Fibroblast of lung (primary cell): ENCODE measurements at regions not wholly inside any gene's neighbourhood (a gene's known extent, or its start where the extent isn't known, plus 50 kb on each side); places are given as distances from the start of the nearest gene placed in this dataset.

Experiments
- DNase-seq, 2 donors: peaks; one replicate each; pipeline versions ENCODE4 v3.0.0 to v3.0.0-alpha.2; 2010; ENCODE audit warnings: low read depth in 2 of 2
- H2AFZ ChIP-seq: 2 replicates; pipeline ENCODE4 v1.5.1; 2012; ENCODE audit warnings: low read length, control low read depth, inconsistent platforms
- H3K27ac ChIP-seq: 2 replicates; pipeline ENCODE4 v1.5.1; 2011; ENCODE audit warnings: low read length, control low read depth; ENCODE audit not compliant: insufficient read depth
- H3K27me3 ChIP-seq: 2 replicates; pipeline ENCODE4 v1.5.1; 2011; ENCODE audit warnings: mild to moderate bottlenecking, low read length; ENCODE audit not compliant: control insufficient read depth, insufficient read depth
- H3K36me3 ChIP-seq: 2 replicates; pipeline ENCODE4 v1.5.1; 2011; ENCODE audit warnings: low read length; ENCODE audit not compliant: control insufficient read depth, insufficient read depth
- H3K4me1 ChIP-seq: 2 replicates; pipeline ENCODE4 v1.5.1; 2011; ENCODE audit warnings: low read length; ENCODE audit not compliant: control insufficient read depth, insufficient read depth; ENCODE audit errors: extremely low read depth
- H3K4me2 ChIP-seq: 2 replicates; pipeline ENCODE4 v1.5.1; 2011; ENCODE audit warnings: low read length, control low read depth; ENCODE audit not compliant: insufficient read depth; ENCODE audit errors: extremely low read depth
- H3K4me3 ChIP-seq, 4 experiments: fragments of 200-600 bp in 1 of 4; sonication (generic) in 1 of 4; replicated peaks in 1 of 4; 2 replicates each; pipeline ENCODE4 v1.5.1; 2011 to 2016; ENCODE audit warnings: low read length in 4 of 4, low read depth in 3 of 4, mild to moderate bottlenecking in 3 of 4, control low read depth in 2 of 4, inconsistent platforms in 1 of 4, mixed read lengths in 1 of 4; ENCODE audit not compliant: insufficient read depth in 1 of 4; ENCODE audit errors: control extremely low read depth in 1 of 4
- H3K79me2 ChIP-seq: 2 replicates; pipeline ENCODE4 v1.5.1; 2012; ENCODE audit warnings: mild to moderate bottlenecking, low read length, inconsistent platforms; ENCODE audit not compliant: control insufficient read depth, insufficient read depth
- H3K9ac ChIP-seq: 2 replicates; pipeline ENCODE4 v1.5.1; 2011; ENCODE audit warnings: mild to moderate bottlenecking, low read length, control low read depth; ENCODE audit not compliant: insufficient read depth
- H3K9me3 ChIP-seq: 2 replicates; pipeline ENCODE4 v1.5.1; 2012; ENCODE audit warnings: low read depth, low read length; ENCODE audit not compliant: control insufficient read depth, insufficient read depth
- H4K20me1 ChIP-seq: 2 replicates; pipeline ENCODE4 v1.5.1; 2011; ENCODE audit warnings: low read length; ENCODE audit not compliant: control insufficient read depth, insufficient read depth; ENCODE audit errors: extremely low read depth
- CTCF ChIP-seq, 2 donors: IDR thresholded peaks in 1 of 2; conservative IDR thresholded peaks in 1 of 2; 1 replicate in 1 of 2; 2 replicates in 1 of 2; pipeline ENCODE4 v1.5.1; 2011 to 2012; ENCODE audit warnings: low read length in 2 of 2, control low read depth in 1 of 2, inconsistent platforms in 1 of 2, low read depth in 1 of 2, mild to moderate bottlenecking in 1 of 2
- EZH2 ChIP-seq: IDR thresholded peaks from 2 replicates; pipeline ENCODE4 v1.5.1; 2012; ENCODE audit warnings: low read length, control low read depth, mild to moderate bottlenecking; ENCODE audit errors: missing control alignments

GRCh38 chr9:81182431-81182830, 506.9 kb downstream of the TLE1 start:
- Histone ChIP-seq H3K4me3 (no peak overlapping the region), H3K4me1 (peaks cover 4% of the 10 kb centered on the region), H3K36me3 (no peaks in the 10 kb centered on the region), H3K79me2 (no peaks in the 10 kb centered on the region), H3K9ac (no peak overlapping the region), H3K4me2 (no peak overlapping the region), H3K9me3 (no peaks in the 10 kb centered on the region), H3K27ac (no peak overlapping the region), H2AFZ (no peak overlapping the region), H4K20me1 (no peaks in the 10 kb centered on the region), H3K27me3 (no peaks in the 10 kb centered on the region)
- DNase-seq, result peak; percentile 60 to 95
- no peak for TF ChIP-seq CTCF (conservative IDR thresholded peaks at IDR 0.05 in 1 of 2, IDR thresholded peaks at IDR 0.05 in 1 of 2; ENCODE audit: low read depth in 1 of 2, low read length in 2 of 2)
- no peak for TF ChIP-seq EZH2

GRCh38 chr9:81174023-81174422, 515.3 kb downstream of the TLE1 start:
- no peaks in the 10 kb centered on the region for H3K9me3 ChIP-seq

GRCh38 chr9:81171689-81172088, 517.7 kb downstream of the TLE1 start:
- Histone ChIP-seq H3K4me2 (no peak overlapping the region), H3K4me1 (no peaks in the 10 kb centered on the region), H3K36me3 (no peaks in the 10 kb centered on the region), H3K79me2 (no peaks in the 10 kb centered on the region), H3K9me3 (no peaks in the 10 kb centered on the region), H4K20me1 (no peaks in the 10 kb centered on the region), H3K9ac (no peak overlapping the region), H3K4me3 (no peak overlapping the region), H3K27ac (no peak overlapping the region), H2AFZ (no peak overlapping the region), H3K27me3 (no peaks in the 10 kb centered on the region)
- DNase-seq, result no peak
- TF ChIP-seq CTCF (conservative IDR thresholded peaks at IDR 0.05 in 1 of 2, IDR thresholded peaks at IDR 0.05 in 1 of 2; ENCODE audit: low read depth in 1 of 2, low read length in 2 of 2), result no peak
- no peak for TF ChIP-seq EZH2

More at GRCh38 chr9:81174023-81174422, 515.3 kb downstream of the TLE1 start:
- Histone ChIP-seq H3K36me3 (no peaks in the 10 kb centered on the region), H3K4me2 (no peak overlapping the region), H3K79me2 (no peaks in the 10 kb centered on the region), H3K9ac (no peak overlapping the region), H2AFZ (no peak overlapping the region), H4K20me1 (no peaks in the 10 kb centered on the region), H3K27me3 (no peaks in the 10 kb centered on the region), H3K4me3 (no peak overlapping the region), H3K27ac (no peak overlapping the region), H3K4me1 (no peaks in the 10 kb centered on the region)
- no peak for TF ChIP-seq CTCF (conservative IDR thresholded peaks at IDR 0.05 in 1 of 2, IDR thresholded peaks at IDR 0.05 in 1 of 2; ENCODE audit: low read depth in 1 of 2, low read length in 2 of 2)
- TF ChIP-seq EZH2, result no peak
- DNase-seq, result no peak
